DND-41 (cell line): ENCODE measurements at regions not wholly inside any gene's neighbourhood (a gene's known extent, or its start where the extent isn't known, plus 50 kb on each side); places are given as distances from the start of the nearest gene placed in this dataset.

Experiments used
- EZH2 ChIP-seq: IDR thresholded peaks from 3 replicates; pipeline ENCODE4 v1.6.1; 2012; ENCODE audit warnings: borderline replicate concordance, low read depth, mild to moderate bottlenecking, moderate library complexity, low read length, inconsistent platforms; ENCODE audit not compliant: severe bottlenecking
- TF ChIP-seq, protein P1 (sequence below): IDR thresholded peaks from 2 replicates; pipeline ENCODE4 v1.5.1; 2012; ENCODE audit warnings: borderline replicate concordance, low read length, moderate library complexity, mild to moderate bottlenecking; ENCODE audit not compliant: poor library complexity, severe bottlenecking; ENCODE audit errors: extremely low read depth

DNA sequence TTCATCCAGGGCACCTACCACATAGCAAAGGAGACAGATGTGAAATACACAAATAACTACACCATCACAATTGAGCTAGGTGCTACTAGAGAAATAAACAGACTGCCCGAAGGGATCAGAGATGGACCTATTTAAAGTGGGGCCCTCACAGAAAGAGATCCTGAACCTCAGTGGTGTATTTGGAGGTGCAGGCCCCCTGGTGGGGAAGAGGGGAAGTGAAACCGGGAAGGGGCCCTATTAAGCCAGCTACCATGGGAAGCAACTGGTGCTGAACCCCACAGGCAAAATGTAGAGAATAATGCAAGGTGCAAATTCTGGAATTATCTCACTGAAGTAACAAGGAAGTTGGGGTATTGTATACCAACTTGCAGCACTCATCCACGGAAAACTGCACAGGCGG lies 78.6 kb upstream of the FAM9A start:
- no peak for TF ChIP-seq EZH2
- TF ChIP-seq, protein P1, sequence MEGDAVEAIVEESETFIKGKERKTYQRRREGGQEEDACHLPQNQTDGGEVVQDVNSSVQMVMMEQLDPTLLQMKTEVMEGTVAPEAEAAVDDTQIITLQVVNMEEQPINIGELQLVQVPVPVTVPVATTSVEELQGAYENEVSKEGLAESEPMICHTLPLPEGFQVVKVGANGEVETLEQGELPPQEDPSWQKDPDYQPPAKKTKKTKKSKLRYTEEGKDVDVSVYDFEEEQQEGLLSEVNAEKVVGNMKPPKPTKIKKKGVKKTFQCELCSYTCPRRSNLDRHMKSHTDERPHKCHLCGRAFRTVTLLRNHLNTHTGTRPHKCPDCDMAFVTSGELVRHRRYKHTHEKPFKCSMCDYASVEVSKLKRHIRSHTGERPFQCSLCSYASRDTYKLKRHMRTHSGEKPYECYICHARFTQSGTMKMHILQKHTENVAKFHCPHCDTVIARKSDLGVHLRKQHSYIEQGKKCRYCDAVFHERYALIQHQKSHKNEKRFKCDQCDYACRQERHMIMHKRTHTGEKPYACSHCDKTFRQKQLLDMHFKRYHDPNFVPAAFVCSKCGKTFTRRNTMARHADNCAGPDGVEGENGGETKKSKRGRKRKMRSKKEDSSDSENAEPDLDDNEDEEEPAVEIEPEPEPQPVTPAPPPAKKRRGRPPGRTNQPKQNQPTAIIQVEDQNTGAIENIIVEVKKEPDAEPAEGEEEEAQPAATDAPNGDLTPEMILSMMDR: peak; percentile 51
